HG03460 (cell line): ENCODE measurements at regions not wholly inside any gene's neighbourhood (a gene's known extent, or its start where the extent isn't known, plus 50 kb on each side); places are given as distances from the start of the nearest gene placed in this dataset.
"Not testable (repeated sequence)": the region's sequence is repeated elsewhere in the genome, so short reads cannot be mapped to it uniquely, and the experiment has no call there.

Experiments used
- ATAC-seq: cut with Tn5 transposase; IDR thresholded peaks from one replicate; pipeline ENCODE4 v1.9.1; 2021; ENCODE audit not compliant: unreplicated experiment

GRCh38 chr14:85186082-85186481 is 343.9 kb upstream of the FLRT2 start:
- ATAC-seq: no peak

DNA sequence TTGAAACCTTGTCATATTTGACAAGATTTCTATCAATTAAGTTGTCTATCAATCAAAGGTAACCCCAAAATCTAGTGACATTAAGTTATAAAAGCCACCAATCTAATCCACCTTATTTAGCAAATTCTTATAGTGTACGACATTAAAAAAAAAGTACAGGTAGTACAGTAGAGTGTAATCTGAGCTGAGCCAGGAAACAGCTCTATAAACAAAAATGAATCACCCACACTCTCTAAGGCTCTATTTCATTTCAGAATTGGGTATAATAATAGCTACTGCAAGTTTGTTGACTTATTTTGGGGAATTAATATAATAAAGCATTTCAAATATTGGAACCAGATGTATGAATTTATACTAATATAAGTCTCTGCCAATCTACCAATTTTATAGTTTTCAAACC is 342.4 kb upstream of the FLRT2 start:
- ATAC-seq: no peak

DNA sequence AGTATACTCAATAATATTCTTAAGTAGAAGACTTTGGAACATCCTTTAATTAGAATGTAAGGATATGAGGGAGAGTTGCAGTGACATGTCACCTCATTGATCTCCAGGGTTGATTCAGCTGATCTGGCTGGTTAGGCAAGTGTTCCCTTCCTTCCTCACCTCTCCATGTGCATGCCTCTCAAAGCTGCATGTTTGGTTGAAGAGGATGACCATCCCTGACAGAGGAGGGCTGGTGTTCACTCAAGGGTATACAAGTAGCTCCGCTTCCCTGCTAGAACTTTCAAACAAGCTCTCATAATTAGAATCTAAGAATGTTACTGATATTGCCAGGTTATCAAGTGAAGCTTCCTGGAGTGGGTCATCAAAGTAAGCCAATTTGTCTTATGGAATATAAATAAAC is 341.1 kb upstream of the FLRT2 start:
- ATAC-seq: no peak

GRCh38 chr14:85189253-85189652 is 340.7 kb upstream of the FLRT2 start:
- ATAC-seq: not testable (repeated sequence)

GRCh38 chr14:85190251-85190650 is 339.7 kb upstream of the FLRT2 start:
- ATAC-seq: no peak

GRCh38 chr14:85191986-85192385 is 338.0 kb upstream of the FLRT2 start:
- ATAC-seq: no peak

DNA sequence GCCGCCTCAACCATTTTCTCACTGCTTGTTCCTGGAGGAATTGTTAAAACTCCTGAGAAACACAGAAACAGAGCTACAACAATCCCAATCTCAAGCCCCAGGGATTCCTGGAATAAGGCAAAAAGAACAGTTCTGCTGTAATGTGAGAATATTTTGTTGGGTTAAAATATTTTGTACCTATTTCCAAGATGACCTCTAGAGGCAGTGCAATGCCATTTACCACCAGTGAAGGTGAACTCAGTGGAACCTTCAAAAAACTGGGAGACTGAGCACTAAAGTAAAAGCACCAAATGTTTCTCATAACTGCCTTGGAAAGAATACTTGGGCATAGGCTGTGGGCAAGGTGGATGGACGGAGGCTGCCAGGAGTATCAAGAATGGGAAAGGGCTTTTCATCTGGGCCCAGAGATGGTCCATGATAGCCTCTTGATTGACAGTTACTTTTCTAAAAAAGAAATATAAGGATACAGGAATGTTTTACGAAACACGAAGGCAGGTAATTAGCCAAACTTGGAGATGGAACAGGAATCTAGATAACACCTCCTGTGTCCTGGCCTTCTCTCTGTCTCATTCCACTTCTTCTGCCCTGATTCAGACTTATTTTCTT is 334.0 kb upstream of the FLRT2 start:
- no peak for ATAC-seq

GRCh38 chr14:85198001-85198400 is 331.9 kb upstream of the FLRT2 start:
- ATAC-seq: no peak

GRCh38 chr14:85205875-85206274 is 324.1 kb upstream of the FLRT2 start:
- ATAC-seq: no peak

GRCh38 chr14:85214471-85214870 is 315.5 kb upstream of the FLRT2 start:
- no peak for ATAC-seq

DNA sequence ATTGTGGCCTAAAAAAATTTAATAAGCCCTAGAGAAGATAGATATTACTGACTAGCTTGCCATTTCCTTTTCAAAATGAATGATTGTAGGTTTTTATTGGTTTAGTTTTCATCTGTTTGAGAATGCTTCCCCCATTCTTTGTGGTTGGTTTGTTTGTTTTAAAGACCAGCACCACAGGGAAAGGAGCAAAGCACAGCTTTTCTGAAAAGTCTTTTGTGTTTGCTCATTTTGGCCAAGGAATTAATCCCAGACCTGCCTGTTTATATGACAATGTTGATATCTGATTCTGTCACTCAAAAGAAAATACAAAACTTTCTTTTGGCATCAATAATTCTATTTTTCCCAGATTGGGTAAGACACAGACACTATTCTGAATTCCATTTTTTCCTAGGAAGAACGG is 312.5 kb upstream of the FLRT2 start:
- ATAC-seq: no peak

DNA sequence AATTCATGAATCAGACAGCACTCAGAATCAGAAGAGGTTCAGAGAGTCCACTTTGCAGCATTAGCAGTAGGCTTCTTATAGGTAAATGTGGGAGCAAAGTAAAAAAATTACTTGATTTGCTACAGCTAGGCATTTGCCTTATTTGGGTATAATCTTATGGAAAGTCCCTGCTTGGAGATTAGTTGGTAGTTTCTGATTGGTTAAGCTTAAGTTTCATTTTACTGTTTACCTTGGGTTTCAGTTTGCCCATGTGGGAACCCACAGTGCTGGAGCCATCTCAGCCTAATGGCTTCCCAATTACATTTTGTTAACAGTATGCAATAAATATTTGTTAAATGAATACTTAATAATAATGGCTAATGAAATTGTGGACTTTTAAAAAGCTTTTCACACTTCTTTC is 311.0 kb upstream of the FLRT2 start:
- ATAC-seq: no peak

DNA sequence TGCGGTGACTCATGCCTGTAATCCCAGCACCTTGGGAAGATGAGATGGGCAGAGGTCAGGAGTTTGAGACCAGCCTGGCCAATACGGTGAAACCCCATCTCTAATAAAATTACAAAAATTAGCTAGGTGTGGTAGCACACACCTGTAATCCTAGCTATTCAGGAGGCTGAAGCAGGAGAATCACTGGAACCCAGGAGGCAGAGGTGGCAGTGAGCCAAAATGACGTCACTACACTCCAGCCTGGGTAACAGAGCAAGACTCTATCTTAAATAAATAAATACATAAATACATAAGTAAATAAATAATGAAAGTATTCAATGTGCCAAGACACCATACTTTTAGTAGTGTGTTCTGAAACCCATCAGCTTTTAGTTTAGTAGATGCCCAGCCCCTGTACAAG is 308.1 kb upstream of the FLRT2 start:
- ATAC-seq: no peak

DNA sequence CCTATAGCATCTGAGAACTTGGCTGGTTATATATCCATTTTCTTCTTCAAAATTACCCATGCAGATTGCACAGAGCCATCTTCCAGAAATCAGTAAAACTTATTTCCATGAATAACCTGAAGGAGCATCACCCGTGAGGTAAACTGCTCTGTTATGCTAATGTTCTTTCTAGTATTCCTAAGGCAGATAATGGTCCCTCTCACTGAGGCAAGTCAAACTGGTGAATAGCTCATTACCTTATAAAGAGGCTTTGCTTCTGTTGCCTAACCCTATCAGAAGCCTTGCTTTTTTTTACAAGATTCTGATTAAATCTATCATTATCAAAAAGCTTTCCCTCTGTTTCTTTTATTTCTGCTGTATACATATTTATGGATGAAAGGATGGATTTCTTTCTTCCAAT is 307.6 kb upstream of the FLRT2 start:
- ATAC-seq: no peak

DNA sequence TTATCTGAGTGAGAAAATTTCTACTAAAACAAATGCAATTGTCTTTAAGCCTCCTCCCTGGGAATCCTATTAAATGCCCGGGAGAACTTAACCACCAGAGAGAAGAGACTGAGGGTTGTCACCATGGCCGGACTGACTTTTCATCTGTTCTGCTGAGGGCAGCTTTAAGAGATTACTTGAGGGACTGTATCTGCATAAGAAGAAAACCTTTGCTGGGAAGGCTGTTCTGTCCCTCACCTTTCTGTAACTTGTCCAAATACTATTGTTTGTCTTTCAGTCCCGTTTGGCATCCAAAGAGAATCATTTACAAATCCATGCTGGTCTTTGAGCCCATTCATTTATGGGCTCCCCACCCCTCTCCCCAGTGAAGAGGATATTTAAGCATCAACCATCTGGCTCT is 306.3 kb upstream of the FLRT2 start:
- ATAC-seq: no peak

- no peak for ATAC-seq
Measured at GRCh38 chr14:85224241-85224640, 305.7 kb upstream of the FLRT2 start.

- no peak for ATAC-seq
Measured at GRCh38 chr14:85233756-85234155, 296.2 kb upstream of the FLRT2 start.

- no peak for ATAC-seq
Measured at GRCh38 chr14:85234156-85235025, 295.6 kb upstream of the FLRT2 start.

DNA sequence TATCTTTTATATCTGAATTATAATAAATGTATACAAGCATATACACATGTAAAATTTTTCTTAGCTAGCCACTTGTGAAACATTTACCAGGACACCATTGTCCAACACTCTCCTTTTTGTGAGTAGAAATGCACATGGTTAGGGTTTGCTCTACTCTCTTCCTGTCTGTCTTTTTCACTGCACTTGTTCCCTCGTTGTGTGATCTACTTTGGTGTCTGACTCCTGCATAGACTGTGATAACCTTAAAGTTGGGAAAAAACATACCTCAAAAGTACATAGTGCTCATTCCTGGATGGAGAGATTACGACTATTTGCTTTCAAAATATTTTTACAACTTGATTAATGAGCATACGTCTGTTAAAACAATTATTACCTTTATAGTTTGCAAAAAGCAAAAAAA is 294.1 kb upstream of the FLRT2 start:
- ATAC-seq: no peak

DNA sequence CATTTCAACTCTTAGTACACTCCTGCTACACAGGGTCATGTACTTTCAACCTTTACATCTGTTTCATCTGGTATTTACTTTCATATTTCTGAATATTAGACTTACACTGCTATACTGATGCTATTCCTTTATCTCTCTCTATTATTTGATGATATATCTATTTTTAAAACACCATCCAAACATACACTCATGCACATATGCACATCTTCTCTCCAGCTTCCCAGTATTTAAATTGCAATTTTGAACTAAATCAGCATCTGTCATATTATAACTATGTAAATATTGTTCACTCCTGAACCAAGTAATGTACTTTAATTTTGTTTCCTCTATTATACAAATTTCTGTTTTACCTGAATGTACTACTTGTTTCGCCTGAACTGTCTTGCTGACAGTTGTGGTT is 293.6 kb upstream of the FLRT2 start:
- ATAC-seq: no peak

GRCh38 chr14:85239791-85240190 is 290.2 kb upstream of the FLRT2 start:
- no peak for ATAC-seq

DNA sequence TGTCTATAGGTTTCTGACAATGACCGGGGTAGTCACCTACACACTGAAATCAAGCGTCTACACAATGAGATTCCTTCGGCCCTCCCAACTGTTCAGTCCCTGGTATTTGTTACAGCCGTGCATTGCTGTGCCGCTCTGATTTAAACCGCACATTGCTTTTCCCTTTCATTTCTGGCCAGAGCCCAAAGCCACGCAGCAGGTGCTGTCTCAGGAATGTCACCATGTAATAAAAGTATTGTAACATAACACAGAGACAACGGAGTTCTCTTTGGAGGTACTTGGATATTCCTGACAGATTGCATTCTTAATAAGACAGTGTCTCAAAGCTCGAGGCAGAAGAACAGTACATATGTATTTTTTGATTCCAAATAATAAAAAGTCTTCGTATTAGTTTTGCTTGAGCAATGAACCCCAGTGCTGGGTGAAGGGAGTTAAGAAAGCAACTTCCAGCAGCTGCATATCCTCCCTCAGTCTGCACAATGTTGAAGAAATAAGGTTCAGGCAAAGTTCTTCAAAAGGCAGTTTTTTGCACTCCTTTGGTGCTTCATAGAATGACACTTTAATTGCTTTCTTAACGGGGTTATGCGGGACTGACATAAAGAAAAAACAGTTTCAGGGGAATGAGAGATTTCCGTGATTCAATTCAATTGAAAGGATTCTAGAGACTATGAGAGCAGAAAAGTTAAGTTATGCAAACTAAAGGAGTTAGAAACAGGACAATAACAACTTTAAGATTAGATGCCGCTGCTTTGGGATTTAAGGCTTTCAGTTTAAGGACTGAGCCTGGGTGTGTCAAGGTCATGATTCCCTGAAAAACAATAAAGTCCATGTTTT is 288.7 kb upstream of the FLRT2 start:
- ATAC-seq: no peak
